AG04449 (cell line): ENCODE measurements at regions not wholly inside any gene's neighbourhood (a gene's known extent, or its start where the extent isn't known, plus 50 kb on each side); places are given as distances from the start of the nearest gene placed in this dataset.

Source experiments
- CTCF ChIA-PET: fragments of 350-600 bp; formaldehyde crosslinking; extraction: SDS; loops from one replicate; lab custom pipeline; 2021; ENCODE audit warnings: antibody characterized with exemption; lab: Yijun Ruan, JAX
- POLR2A ChIA-PET: fragments of 400-600, 350-600 bp; formaldehyde crosslinking; extraction: SDS; loops from one replicate; lab custom pipeline; 2020; ENCODE audit warnings: antibody characterized with exemption, inconsistent platforms; lab: Yijun Ruan, JAX
- DNase-seq: peaks from one replicate; pipeline ENCODE4 v3.0.0-alpha.2; 2010; ENCODE audit warnings: low read depth, low spot score
- H3K4me3 ChIP-seq: 2 replicates; pipeline ENCODE4 v1.5.1; 2011; ENCODE audit warnings: low read depth, mild to moderate bottlenecking, control low read depth, low read length
- CTCF ChIP-seq: IDR thresholded peaks from one replicate; pipeline ENCODE4 v1.5.1; 2011; ENCODE audit warnings: mild to moderate bottlenecking, moderate library complexity, low read length, control low read depth, inconsistent platforms; ENCODE audit not compliant: insufficient read depth; ENCODE audit errors: missing control alignments

GRCh38 chr3:20401253-20401652 lies 215.2 kb upstream of the SGO1 start:
- POLR2A ChIA-PET, result no interaction called here
- CTCF ChIA-PET, result no interaction called here
- no peak for TF ChIP-seq CTCF
- no peak for DNase-seq
- H3K4me3 ChIP-seq, result no peak overlapping the region

- DNase-seq, result no peak
- CTCF ChIA-PET, result no interaction called here
- no peak overlapping the region for H3K4me3 ChIP-seq
- POLR2A ChIA-PET, result no interaction called here
- no peak for TF ChIP-seq CTCF
Measured at GRCh38 chr3:20400686-20401085, 214.7 kb upstream of the SGO1 start.

GRCh38 chr3:20400281-20400680 lies 214.3 kb upstream of the SGO1 start:
- H3K4me3 ChIP-seq, result no peak overlapping the region
- DNase-seq, result no peak
- TF ChIP-seq CTCF, result no peak
- ChIA-PET POLR2A (no interaction called here), CTCF (no interaction called here)

- no peak for DNase-seq
- POLR2A ChIA-PET, result no interaction called here
- no peak overlapping the region for H3K4me3 ChIP-seq
- CTCF ChIA-PET, result no interaction called here
- TF ChIP-seq CTCF, result no peak
Measured at GRCh38 chr3:20396335-20396734, 210.3 kb upstream of the SGO1 start.

- CTCF ChIA-PET, result no interaction called here
Measured at GRCh38 chr3:20395692-20396091, 209.7 kb upstream of the SGO1 start.

GRCh38 chr3:20394243-20394642 lies 208.2 kb upstream of the SGO1 start:
- POLR2A ChIA-PET, result no interaction called here
- no peak overlapping the region for H3K4me3 ChIP-seq
- no peak for TF ChIP-seq CTCF
- DNase-seq, result no peak
- CTCF ChIA-PET, result no interaction called here

More at GRCh38 chr3:20395692-20396091, 209.7 kb upstream of the SGO1 start:
- POLR2A ChIA-PET, result no interaction called here
- no peak overlapping the region for H3K4me3 ChIP-seq
- TF ChIP-seq CTCF, result no peak
- no peak for DNase-seq
